H1 (cell line): ENCODE measurements at regions not wholly inside any gene's neighbourhood (a gene's known extent, or its start where the extent isn't known, plus 50 kb on each side); places are given as distances from the start of the nearest gene placed in this dataset.

Source experiments
- EP300 ChIP-seq, 2 experiments: IDR thresholded peaks; 1 replicate in 1 of 2; 2 replicates in 1 of 2; pipeline ENCODE4 v1.6.1; 2011 to 2012; ENCODE audit warnings: low read depth in 2 of 2, low read length in 2 of 2, mild to moderate bottlenecking in 2 of 2, borderline replicate concordance in 1 of 2, inconsistent platforms in 1 of 2, moderate library complexity in 1 of 2
- FOSL1 ChIP-seq: IDR thresholded peaks from 2 replicates; pipeline ENCODE4 v1.6.1; 2011; ENCODE audit warnings: mild to moderate bottlenecking, low read depth, low read length, moderate library complexity; ENCODE audit not compliant: insufficient read depth
- KDM1A ChIP-seq: fragments of 200-600, 300-600 bp; sonication (generic); IDR thresholded peaks from 2 replicates; pipeline ENCODE4 v1.7.1; 2016; ENCODE audit warnings: mild to moderate bottlenecking, low read length, borderline replicate concordance
- RFX5 ChIP-seq: IDR thresholded peaks from 2 replicates; pipeline ENCODE4 v1.6.1; 2011; ENCODE audit warnings: low read depth, low read length, improper control_type of control experiment, borderline replicate concordance
- SRF ChIP-seq: IDR thresholded peaks from 2 replicates; pipeline ENCODE4 v1.6.1; 2011; ENCODE audit warnings: mild to moderate bottlenecking, low read depth, low read length, moderate library complexity

DNA sequence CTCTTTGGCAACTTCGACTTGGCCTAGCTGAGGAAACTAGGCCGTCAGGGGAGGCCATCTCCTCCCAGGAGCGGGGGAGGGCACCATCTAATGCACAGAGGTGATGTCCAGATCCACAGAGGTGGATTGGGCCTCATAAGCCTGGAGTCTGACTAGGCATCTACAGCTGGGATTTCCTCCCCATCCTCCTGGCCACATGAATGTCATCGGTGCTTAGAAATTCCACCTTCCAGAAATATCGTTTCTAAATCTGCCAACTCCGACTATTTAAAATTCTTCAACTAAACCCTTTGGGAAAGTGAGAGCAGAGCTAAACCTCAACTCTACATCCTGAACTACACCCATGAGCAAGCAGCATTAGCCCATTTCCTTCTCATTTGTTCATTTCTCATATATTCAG lies 118.7 kb downstream of the WNT5A start (continued):
- TF ChIP-seq KDM1A (no peak), RFX5 (no peak), SRF (no peak), EP300 (IDR thresholded peaks at IDR 0.05; ENCODE audit: borderline replicate concordance in 1 of 2, low read depth in 2 of 2, low read length in 2 of 2) (no peak), FOSL1 (no peak)
- TF ChIP-seq, all 59 proteins: peak for 0
